RKO (cell line): ENCODE measurements at regions not wholly inside any gene's neighbourhood (a gene's known extent, or its start where the extent isn't known, plus 50 kb on each side); places are given as distances from the start of the nearest gene placed in this dataset.
"Not testable (repeated sequence)": the region's sequence is repeated elsewhere in the genome, so short reads cannot be mapped to it uniquely, and the experiment has no call there.

Experiments used
- DNase-seq: peaks from one replicate; pipeline ENCODE4 v3.0.0-alpha.2; 2016; ENCODE audit warnings: low spot score

DNA sequence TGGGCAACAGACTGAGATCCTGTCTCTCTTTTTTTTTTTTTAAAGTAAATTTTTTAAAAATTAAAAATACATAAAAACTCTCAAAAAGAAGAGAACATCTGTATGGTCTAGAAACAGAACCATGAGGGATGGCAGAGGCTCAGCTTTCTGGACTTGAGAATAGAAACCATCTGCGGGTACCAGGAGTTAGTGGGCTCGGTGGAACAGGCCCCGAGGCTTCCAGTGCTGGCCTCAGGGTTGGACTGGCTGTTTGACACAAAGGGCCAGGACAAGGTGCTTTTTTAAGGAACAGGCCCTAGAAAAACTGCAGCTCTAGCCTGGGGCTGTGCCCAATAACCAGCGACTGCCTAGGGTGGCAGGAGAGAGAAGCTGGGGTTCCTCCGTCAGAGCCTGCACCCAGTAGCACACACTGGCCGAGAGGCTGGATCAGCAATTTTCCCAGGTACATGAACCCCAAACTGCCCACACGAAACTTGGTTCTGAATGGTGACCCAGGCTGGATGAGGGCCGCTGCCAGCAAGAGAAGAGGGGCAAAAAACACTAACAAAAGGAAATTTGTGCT lies 131.0 kb upstream of the OLIG3 start:
- DNase-seq, result no peak

DNA sequence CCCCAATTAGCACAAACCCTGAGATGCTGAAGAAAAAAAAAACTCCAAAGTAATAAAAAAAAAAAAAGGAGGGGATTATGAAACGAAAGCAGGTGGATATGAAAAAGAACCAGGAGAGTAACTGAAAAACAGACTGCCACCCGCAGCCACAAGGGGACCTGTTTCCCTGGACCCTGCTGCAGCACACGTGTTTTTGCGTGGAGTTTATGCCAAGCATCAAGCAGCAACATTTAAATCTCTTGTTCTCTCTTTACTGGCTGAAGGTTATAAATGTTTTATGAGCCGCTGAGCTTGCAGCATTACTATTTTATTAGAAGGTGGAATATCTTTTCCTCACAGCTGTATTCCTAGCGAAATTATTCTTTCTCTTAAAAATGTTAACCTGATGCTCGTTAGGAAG lies 131.6 kb upstream of the OLIG3 start:
- DNase-seq, result no peak

DNA sequence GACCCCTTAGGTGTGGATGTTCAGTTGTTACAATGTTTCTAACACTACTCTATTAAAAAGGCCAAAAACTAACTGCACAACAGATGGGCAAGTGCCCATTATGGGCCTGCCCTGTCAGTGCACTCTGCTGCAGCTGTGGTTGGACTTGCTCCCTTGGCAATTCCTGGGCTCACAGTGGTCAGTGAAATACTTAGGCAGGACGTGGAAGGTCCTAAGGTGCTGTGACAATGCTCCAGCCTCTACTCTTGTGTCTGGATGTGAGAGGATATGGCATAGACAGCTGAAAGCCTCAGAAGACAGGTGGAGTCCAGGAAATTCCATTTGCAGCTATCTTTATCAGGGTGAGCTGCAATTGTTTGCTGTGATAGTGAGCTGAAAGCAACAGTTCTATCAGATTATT lies 136.5 kb upstream of the OLIG3 start:
- DNase-seq, result no peak

DNA sequence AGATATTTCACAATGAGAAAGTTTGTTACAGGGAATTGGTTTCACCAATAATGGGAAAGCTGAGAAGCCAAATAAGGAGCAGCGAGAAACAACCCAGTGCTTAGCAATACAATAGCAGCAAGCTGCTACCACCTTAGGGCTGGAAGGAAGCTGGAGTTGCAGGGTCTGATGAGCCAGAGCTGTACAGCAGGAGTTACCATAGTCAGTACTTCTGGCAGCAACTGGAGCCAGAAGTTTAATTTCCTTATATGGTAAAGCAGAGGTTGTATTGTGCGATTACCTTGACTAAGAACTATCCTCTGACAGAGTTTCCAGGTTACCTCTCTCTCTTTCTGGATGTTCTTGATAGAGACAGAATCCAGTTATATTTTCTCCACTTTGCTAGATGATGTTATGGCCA lies 137.1 kb upstream of the OLIG3 start:
- DNase-seq, result no peak

DNA sequence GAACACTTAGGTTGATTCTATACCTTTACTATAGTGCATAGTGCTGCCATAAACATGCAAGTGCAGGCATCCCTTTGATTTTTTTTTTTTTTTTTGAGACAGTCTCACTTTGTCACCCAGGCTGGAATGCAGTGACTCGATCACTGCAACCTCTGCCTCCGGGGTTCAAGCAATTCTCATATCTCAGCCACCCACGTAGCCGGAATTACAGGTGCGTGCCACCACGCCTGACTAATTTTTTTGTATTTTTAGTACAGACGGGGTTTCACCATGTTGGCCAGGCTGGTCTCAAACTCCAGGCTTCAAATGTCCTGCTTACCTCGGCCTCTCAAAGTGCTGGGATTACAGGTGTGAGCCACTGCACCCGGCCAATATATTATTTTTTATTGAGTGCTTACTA lies 140.0 kb upstream of the OLIG3 start:
- not testable (repeated sequence) for DNase-seq

DNA sequence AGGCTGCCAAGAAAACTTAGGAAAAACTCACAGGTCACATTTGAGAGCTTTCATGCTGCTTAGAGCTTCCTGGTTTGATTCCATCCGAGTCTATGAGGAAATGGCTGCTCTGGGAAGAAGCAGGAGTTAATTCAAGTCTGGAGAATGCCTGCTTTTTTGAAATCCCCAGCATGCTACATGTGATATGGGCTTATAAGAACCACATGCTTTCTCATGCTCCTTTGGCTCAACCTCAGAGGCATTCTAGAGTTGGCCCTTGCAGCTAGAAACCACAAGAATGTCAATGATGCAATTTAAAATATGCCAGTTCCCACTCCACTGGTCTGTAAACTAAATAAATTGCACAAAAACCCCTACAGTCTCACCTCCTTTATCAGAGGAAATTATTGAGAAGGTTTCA lies 142.9 kb upstream of the OLIG3 start:
- no peak for DNase-seq

DNA sequence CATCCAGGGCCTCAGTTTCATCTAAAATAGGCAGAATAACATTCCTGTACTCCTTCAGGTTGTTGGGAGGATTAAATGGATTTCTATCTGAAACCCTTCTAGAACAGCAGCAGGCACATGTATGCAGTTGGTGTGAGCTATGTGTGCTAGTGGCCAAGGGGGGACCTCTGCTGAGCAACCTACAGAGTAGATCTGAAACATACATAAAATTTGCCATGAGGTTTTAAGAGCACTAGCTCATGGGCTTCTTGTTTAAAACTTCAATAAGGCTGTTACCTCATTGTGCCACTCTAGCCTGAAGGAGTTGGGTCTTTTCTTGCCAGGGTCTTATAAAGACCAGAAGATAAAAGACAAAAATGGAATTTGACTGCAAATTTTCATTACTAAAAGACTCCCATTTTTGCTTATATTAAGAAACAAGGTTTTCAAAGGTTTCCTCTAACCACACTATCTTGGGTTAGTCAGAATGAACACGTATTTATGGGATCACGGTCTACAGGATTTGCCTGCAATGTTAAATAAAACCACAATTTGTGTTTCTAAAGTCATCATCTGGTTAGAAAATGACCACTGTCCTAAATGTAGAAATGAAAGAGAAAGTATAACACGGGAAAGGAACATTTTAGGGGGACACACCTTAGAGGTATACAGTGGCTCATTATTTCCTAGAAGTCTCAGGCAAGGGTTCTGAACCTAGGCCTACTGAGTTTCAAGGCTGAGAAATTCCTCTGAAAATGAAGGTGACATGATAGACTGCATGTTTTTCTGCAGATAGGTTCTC lies 144.9 kb upstream of the OLIG3 start:
- DNase-seq, result no peak

DNA sequence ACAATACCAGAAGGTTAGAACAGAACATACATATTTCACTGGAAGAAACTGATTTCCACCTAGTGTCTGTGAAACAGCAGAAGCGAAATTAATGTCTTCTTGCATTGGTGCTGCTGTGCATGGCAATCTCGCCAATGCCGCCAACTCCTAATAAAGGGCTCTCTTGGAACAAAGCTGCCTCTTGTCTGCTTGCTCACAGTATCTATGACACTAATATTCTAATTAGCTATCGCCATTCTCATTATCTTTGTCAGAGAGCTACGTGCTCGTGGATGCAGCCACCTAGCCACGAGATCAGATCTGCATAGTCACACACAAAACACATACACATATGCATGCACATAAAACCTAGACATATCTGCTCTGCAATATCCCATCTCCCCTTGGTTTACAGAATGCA lies 145.9 kb upstream of the OLIG3 start:
- DNase-seq, result no peak

DNA sequence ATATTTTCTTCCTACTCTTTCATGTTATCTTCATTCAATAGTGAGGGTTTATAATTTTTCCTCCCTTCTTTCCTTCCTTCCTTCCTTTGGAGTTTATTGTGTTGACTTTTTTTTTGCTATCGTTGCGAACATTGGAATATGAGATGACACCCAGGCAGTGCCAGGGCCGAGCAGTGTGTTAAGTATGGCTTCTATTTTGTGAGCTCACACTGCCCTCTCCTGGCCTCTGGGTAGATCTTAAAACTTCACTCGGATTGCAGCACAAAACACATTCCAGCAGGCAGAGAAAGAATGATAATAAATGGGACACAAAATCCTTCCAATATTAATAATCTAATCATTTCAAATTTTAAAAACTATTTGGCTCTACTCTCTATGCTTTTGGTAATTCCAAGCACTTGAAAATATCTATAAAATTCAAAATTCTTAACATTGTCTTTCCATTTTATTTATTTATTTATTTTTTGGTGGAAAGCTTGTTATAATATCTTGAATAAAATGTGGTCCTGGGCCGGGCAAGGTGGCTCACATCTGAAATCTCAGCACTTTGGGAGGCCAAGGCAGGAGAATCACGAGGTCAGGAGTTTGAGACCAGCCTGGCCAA lies 147.4 kb upstream of the OLIG3 start:
- peak; percentile 73 for DNase-seq

DNA sequence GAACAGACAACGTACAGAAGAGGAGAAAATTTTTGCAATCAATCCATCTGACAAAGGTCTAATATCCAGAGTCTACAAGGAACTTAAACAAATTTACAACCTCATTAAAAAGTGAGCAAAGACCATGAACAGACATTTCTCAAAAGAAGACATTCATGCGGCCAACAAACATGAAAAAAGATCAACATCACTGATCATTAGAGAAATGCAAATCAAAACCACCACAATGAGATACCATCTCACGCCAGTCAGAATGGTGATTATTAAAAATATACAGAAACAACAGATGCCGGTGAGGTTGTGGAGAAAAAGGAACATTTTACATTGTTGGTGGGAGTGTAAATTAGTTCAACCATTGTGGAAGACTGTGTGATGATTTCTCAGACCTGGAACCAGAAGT lies 149.0 kb upstream of the OLIG3 start:
- not testable (repeated sequence) for DNase-seq

DNA sequence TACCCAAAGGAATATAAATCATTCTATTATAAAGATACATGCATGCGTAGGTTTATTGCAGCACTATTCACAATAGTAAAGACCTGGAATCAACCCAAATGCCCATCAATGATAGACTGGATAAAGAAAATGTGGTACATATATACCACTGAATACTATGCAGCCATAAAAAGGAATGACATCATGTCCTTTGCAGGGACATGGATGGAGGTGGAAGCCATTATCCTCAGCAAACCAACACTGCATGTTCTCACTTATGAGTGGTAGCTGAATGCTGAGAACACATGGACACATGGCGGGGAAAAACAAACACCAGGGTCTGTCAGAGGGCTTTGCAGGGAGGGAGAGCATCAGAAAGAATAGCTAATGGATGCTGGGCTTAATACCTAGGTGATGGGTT lies 149.4 kb upstream of the OLIG3 start:
- DNase-seq, result not testable (repeated sequence)

DNA sequence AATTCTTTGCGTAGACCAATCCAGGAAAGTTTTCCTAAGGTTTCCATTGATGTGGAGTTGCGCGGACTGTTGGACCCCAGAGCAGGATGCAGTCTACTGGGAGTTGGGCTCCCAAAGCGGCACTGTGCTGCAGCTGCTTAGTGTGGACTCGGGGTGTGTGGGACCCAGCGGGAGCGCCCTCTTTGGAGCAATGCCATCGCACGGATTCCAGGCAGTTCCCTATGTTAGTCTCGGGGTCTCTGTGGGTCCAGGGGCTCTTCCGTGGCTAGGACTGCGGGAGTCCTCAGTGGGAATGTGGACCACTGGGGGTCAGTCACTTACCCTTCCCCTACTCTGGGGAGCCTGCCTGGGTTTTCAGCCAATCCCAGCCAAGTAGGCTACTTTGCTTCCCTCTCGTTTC lies 151.7 kb upstream of the OLIG3 start:
- DNase-seq, result no peak

DNA sequence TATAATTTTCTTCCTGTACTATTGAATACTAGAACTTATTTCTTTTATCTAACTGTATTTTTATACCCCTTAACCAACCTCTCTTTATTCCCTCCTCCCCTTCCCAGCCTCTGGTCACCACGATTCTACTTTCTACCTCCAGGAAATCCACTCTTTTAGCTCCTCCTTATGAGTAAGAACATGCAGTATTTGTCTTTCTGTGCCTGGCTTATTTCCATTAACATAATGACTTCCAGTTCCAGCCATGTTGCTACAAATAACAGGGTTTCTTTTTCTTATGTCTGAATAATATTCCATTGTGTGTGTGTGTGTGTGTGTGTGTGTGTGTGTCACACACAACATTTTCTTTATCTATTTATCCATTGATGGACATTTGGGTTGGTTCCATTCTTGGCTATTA lies 152.3 kb upstream of the OLIG3 start:
- DNase-seq, result no peak

DNA sequence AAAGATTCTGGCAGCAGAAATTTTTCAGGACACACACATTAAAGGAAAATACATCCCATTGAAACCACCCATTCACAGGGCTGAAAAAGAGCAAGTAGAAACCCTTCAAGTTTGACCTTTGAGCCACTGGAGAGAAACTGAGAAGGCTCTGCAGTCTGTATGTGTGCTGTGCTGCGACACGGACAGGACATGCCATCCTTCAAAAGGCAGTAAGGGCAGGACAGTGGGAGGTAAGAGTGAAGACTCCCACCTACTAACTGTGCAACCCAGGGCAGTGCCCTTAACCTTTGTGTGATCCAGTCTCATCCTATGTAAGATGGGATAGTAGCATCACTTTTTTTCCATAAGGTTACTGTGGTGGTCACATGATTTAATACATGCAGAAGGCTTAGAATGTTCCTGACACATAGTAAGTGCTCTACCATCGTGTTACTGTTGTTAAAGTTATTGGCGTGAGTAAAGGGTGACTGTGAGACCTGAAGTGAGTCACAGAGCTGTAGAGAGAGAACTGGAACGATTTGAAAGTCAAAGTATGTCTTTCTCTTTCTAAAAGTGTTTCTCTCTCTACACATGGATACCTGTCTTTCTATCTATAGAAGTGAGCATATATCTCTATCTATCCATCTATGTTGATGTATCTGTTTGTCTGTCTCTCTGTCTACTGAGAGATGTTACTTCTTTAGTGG lies 153.7 kb upstream of the OLIG3 start:
- DNase-seq, result peak; percentile 77

DNA sequence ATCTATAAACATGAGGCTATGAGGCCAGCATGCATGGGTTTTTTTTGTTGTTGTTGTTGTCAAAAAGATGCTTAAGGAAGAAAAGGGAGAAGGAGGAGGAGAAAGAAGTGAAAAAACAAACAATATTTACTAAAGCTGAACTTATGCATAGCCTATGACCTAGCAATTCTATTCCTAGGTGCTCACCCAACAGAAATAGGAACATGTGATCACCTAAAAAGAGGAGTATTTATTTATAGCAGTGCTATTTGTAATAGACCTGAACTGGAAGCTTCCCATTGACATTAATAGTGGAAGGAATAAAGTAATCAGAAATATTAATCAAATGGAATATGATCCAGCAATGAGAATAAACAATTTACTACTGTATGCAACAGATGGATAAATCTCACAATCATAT lies 156.5 kb upstream of the OLIG3 start:
- DNase-seq, result no peak

DNA sequence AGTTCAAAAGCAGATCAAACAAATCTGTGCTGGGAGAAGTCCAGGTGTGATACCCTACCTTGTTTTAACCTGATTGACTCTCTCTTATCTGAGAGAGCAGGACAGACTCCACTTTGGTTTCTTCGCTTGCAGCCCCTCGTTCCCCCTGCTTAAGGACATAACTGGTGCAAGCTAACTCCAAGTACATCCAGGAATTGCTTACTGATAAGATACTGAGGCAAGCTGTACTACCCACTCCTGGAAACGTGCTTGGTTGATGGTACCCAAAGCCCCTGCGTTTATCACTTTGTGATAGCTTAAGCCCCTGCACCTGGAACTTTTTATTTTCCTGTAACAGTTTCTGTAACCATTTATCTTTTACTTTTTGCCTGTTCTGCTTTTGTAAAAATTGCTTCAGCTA lies 157.0 kb upstream of the OLIG3 start:
- DNase-seq, result no peak

DNA sequence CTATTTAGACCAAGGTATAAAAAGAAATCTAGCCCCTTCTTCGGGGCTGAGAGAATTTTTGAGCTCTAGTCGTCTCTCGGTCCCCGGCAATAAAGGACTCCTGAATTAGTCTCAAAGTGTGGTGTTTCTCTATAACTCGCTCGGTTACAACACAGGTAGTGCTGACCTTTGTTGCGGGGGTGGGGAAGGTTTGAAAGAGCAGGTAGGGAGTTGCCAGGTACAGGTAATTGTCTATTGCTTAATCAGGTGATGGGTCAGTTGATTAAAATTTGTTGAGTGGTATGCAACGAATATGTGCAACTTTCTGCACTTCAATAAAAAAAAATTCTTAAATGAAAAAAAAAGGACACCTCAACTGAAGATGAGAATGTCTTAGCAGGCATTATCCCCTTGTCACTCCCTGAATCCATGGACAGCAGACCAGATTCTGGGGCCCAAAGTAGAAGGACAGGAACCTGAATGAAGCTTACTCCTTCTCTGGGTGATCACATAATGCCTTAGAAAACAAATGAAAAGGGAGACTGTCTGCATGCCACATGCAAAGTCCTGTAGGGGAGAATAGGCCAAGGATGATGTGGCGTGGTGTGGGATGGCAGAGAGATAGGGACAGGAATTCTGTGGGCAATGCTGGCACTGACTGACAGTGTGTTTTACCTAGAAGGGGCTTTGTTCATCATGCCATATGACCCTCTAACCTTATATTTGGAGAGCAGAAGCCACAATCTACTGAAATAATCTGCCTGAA lies 157.6 kb upstream of the OLIG3 start:
- DNase-seq, result no peak

DNA sequence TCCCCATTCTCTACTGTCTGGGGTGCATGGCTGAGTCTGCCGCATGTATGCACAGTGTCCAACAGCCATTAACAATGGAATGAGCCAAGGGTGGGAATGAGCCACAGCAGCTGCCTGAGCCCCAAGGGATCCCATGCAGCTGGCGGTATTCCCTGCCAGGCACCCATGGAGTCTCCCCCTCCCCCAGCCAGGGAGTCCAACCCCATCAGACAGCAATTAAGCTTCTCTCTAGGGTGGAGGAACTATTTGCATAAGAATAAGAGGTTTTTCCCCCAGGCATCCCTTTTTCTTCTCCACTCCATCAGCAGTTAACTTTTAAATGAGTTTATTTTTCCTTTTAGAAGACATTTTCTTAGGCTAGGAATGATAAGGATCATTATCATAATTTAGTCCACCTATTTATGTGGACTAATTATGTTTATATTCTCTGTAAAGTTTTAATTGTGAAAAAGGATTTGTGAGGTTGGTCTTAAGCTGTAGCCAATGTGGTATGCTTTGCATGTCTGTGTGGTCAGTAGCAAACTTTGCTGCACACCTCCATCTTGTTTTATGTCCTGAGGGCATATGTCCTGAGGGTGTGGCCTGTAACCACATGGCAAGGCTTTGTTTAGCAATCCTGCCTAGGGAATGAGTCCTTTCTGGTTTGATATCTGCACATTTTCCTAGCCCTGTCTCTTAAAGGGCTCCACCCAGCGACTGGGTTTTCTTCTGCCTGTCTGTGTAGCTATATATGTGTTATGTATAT lies 158.9 kb upstream of the OLIG3 start:
- DNase-seq, result no peak

DNA sequence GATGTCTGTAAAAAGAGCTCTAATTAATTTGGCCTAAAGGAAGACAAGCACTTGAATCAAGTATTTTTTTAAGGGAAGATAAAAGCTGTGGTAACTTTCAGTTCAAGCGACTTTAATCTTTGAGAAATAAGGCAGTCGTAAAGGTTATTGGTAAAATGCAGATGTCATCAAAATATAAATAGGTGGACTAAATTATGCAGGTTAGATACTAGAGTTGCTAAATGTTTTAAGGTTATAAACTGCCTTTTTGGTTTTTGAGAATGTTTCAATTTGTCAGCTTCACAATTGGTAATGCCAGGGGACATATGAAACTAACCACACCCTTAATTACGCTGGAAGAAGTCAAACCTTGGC lies 159.5 kb upstream of the OLIG3 start:
- DNase-seq, result no peak

DNA sequence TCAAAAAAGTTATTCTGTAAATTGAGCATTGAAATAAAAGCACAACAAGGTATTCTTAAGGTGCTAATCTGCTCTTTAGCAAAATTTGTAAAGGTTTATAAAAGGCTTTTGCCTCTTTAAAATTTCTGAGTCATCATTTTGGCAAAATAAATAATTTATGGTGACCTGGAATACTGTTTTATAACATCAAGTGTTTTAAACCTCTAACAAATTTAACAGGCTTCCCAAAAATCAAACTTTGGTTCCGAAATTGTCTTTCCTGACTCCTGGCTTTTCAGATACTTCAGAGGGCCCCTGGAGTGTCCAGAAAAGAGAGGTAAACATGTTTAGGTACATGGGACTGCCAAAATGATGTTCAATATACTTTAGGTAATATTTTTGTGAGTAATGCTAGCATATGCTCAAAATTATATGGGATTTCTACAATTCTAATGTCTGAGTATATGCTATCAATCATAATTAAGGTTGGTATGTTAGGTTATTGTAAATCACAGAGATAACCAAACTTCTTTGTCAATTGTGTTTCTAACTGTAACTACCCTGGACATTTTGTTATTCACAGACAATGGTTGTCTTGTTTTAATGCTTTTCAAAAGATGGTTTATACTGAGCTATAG lies 160.3 kb upstream of the OLIG3 start:
- DNase-seq, result no peak

DNA sequence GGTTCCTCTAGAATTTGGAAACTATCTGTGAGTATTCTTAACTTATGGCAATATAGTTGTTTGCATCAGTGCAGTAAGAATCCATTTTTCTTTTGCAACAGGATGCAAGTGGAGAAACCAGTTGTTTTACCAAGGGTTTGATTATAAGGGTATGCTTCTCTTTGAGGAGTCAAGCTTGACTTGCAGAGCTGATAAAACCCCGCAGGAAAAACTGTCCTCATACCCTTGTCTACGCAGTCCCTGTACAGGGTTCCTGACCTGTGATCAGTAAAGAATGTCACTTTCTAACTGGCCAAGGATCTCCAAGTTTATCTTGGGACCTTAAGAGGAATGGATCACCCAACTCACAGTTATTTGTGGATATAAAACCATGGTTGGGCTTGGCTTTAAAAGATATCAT lies 161.1 kb upstream of the OLIG3 start:
- no peak for DNase-seq
